ENCODE measurements at regions not wholly inside any gene's neighbourhood (a gene's known extent, or its start where the extent isn't known, plus 50 kb on each side); places are given as distances from the start of the nearest gene placed in this dataset.
"Not testable (repeated sequence)": the region's sequence is repeated elsewhere in the genome, so short reads cannot be mapped to it uniquely, and the experiment has no call there.

GRCh38 chr12:17097674-17098073 is 491.7 kb upstream of the LMO3 start:
- no peak for DNase-seq (ENCODE audit: low read depth)

GRCh38 chr12:17084831-17085230 is 478.9 kb upstream of the LMO3 start:
- no peak for DNase-seq (ENCODE audit: low read depth)

GRCh38 chr12:17079251-17079909 is 473.4 kb upstream of the LMO3 start:
- no peak for DNase-seq (ENCODE audit: low read depth)

GRCh38 chr12:17077594-17077993 is 471.6 kb upstream of the LMO3 start:
- no peak for DNase-seq (ENCODE audit: low read depth)

GRCh38 chr12:17076811-17077210 is 470.8 kb upstream of the LMO3 start:
- no peak for DNase-seq (ENCODE audit: low read depth)

- no peak for DNase-seq (ENCODE audit: low read depth)
These were observed 470.2 kb upstream of the LMO3 start for GRCh38 chr12:17076028-17076744.

- DNase-seq (ENCODE audit: low read depth): no peak
These were observed 458.9 kb upstream of the LMO3 start for GRCh38 chr12:17064834-17065233.

- no peak for DNase-seq (ENCODE audit: low read depth)
These were observed 456.5 kb upstream of the LMO3 start for GRCh38 chr12:17062267-17063036.

- no peak for DNase-seq (ENCODE audit: low read depth)
These were observed 454.3 kb upstream of the LMO3 start for GRCh38 chr12:17060260-17060659.

GRCh38 chr12:17056546-17056945 is 450.6 kb upstream of the LMO3 start:
- DNase-seq (ENCODE audit: low read depth): no peak

- no peak for DNase-seq (ENCODE audit: low read depth)
These were observed 433.0 kb upstream of the LMO3 start for GRCh38 chr12:17038923-17039322.

- DNase-seq (ENCODE audit: low read depth): no peak
These were observed 429.4 kb upstream of the LMO3 start for GRCh38 chr12:17035372-17035771.

GRCh38 chr12:17030338-17030737 is 424.4 kb upstream of the LMO3 start:
- DNase-seq (ENCODE audit: low read depth): no peak

- no peak for DNase-seq (ENCODE audit: low read depth)
These were observed 422.4 kb upstream of the LMO3 start for GRCh38 chr12:17028348-17028747.

- DNase-seq (ENCODE audit: low read depth): not testable (repeated sequence)
These were observed 419.5 kb upstream of the LMO3 start for GRCh38 chr12:17025424-17025823.

- DNase-seq (ENCODE audit: low read depth): no peak
These were observed 414.8 kb upstream of the LMO3 start for GRCh38 chr12:17020765-17021164.

- no peak for DNase-seq (ENCODE audit: low read depth)
These were observed 411.4 kb upstream of the LMO3 start for GRCh38 chr12:17017402-17017801.

GRCh38 chr12:17016116-17016864 is 410.3 kb upstream of the LMO3 start:
- no peak for DNase-seq (ENCODE audit: low read depth)

GRCh38 chr12:17015501-17015900 is 409.5 kb upstream of the LMO3 start:
- DNase-seq (ENCODE audit: low read depth): no peak

- not testable (repeated sequence) for DNase-seq (ENCODE audit: low read depth)
These were observed 401.6 kb upstream of the LMO3 start for GRCh38 chr12:17007442-17008040.

GRCh38 chr12:16998538-16998937 is 392.6 kb upstream of the LMO3 start:
- not testable (repeated sequence) for DNase-seq (ENCODE audit: low read depth)

- no peak for DNase-seq (ENCODE audit: low read depth)
These were observed 378.5 kb upstream of the LMO3 start for GRCh38 chr12:16984484-16984883.

All from stromal cell of bone marrow (primary cell).